C4-2B (cell line): ENCODE measurements at regions not wholly inside any gene's neighbourhood (a gene's known extent, or its start where the extent isn't known, plus 50 kb on each side); places are given as distances from the start of the nearest gene placed in this dataset.

Experiments
- CTCF ChIP-seq: fragments of 450-650 bp; conservative IDR thresholded peaks from 2 replicates; pipeline ENCODE4 v1.5.1; 2017; ENCODE audit warnings: mild to moderate bottlenecking
- ZFX ChIP-seq: fragments of 450-650 bp; IDR thresholded peaks from 2 replicates; pipeline ENCODE4 v1.6.1; 2017

DNA sequence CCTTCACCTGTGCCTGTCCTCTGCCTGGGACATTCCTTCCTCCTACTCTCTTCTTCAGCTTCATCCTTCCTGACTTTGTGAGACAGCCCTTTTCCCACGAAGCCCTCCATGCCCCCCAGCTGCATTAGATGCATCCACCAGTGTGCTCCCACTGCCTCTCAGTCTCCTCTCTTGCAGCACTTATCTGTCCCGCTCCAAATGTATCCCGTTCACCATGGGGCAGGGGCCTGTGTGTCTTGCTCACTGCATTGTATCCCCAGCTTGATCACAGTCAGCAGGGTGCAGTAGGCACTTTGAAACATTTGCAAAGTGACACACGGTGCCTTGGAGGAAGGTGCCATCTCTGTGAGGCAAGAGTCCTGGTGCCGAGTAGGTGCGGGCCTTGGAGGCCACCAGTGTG lies 104.0 kb downstream of the SLC25A47 start:
- TF ChIP-seq CTCF (no peak), ZFX (no peak)
